ENCODE measurements at regions not wholly inside any gene's neighbourhood (a gene's known extent, or its start where the extent isn't known, plus 50 kb on each side); places are given as distances from the start of the nearest gene placed in this dataset.

DNA sequence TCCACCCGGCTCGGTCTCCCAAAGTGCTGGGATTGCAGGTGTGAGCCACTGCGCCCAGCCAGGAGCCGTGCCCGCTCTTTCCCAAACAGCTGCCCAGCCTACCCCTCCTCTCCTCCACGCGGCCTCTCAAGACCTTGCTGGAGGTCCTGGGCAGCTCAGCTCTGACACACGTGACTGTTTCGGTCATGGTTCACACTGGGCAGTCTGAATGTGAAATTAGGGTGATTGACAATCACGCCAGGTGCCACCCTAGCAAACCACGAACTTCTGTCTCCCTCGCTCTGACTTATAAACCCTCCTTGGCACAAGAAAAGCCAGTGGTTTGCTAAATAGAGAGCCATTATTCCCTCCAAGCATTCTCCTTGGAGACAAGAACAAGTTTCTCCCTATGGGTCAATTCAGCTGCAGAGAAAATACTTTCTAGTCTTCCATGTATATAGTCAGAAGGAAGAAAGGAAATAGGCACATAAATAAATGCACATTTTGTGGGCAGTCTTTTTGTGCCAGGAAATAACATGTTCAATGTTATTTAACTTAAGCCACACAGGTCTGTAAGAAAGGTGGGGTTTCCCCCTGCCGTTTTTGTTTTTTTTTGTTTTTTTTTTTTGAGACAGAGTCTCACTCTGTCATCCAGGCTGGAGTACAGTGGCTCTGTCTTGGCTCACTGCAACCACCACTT lies 121.9 kb upstream of the MEF2A start:
- TF ChIP-seq, protein P1, sequence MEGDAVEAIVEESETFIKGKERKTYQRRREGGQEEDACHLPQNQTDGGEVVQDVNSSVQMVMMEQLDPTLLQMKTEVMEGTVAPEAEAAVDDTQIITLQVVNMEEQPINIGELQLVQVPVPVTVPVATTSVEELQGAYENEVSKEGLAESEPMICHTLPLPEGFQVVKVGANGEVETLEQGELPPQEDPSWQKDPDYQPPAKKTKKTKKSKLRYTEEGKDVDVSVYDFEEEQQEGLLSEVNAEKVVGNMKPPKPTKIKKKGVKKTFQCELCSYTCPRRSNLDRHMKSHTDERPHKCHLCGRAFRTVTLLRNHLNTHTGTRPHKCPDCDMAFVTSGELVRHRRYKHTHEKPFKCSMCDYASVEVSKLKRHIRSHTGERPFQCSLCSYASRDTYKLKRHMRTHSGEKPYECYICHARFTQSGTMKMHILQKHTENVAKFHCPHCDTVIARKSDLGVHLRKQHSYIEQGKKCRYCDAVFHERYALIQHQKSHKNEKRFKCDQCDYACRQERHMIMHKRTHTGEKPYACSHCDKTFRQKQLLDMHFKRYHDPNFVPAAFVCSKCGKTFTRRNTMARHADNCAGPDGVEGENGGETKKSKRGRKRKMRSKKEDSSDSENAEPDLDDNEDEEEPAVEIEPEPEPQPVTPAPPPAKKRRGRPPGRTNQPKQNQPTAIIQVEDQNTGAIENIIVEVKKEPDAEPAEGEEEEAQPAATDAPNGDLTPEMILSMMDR (IDR thresholded peaks at IDR 0.05), result no peak
- no peak for TF ChIP-seq EZH2 (IDR thresholded peaks at IDR 0.05; ENCODE audit: borderline replicate concordance, insufficient read depth, low read depth, low read length, poor library complexity, severe bottlenecking)
